IPS-18a (cell line): ENCODE measurements at regions not wholly inside any gene's neighbourhood (a gene's known extent, or its start where the extent isn't known, plus 50 kb on each side); places are given as distances from the start of the nearest gene placed in this dataset.
"Not testable (repeated sequence)": the region's sequence is repeated elsewhere in the genome, so short reads cannot be mapped to it uniquely, and the experiment has no call there.

ENCODE experiments used
- H3K27ac ChIP-seq: one replicate; pipeline ENCODE4 v1.5.1; 2013; ENCODE audit warnings: low read length
- H3K27me3 ChIP-seq: one replicate; pipeline ENCODE4 v1.6.1; 2013; ENCODE audit warnings: mild to moderate bottlenecking, low read length; ENCODE audit not compliant: control insufficient read depth, insufficient read depth
- H3K36me3 ChIP-seq: one replicate; pipeline ENCODE4 v1.6.1; 2013; ENCODE audit warnings: low read depth, low read length; ENCODE audit not compliant: control insufficient read depth
- H3K4me1 ChIP-seq: one replicate; pipeline ENCODE4 v1.6.1; 2013; ENCODE audit warnings: low read depth, low read length; ENCODE audit not compliant: control insufficient read depth
- H3K4me3 ChIP-seq: one replicate; pipeline ENCODE4 v1.5.1; 2013; ENCODE audit warnings: low read length
- H3K9ac ChIP-seq: one replicate; pipeline ENCODE4 v1.6.1; 2013; ENCODE audit warnings: mild to moderate bottlenecking, low read length, moderate library complexity
- H3K9me3 ChIP-seq: one replicate; pipeline ENCODE4 v1.6.1; 2013; ENCODE audit warnings: low read depth, low read length; ENCODE audit not compliant: control insufficient read depth

DNA sequence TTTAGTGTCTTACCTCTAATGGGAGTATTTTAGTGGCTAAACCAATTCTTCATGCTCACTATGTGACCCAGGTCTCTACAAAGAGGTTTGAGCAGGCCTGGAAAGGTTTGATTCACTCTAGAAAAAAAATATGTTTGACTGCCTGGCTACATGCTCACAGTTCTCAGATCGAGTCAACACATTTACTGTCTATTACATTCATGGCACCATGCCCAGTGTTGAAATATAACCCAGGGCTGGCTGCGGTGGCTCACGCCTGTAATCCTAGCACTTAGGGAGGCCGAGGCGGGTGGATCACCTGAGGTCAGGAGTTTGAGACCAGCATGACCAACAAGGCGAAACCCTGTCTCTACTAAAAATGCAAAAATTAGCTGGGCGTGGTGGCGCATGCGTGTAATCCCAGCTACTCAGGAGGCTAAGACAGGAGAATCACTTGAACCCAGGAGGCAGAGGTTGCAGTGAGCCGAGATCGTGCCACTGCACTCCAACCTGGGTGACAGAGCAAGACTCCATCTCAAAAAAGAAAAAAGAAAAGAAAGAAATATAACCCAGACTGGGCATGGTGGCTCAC, 543.8 kb downstream of the HAPSTR1 start:
- H3K9ac ChIP-seq, H3K36me3 ChIP-seq, H3K27me3 ChIP-seq, H3K4me3 ChIP-seq, H3K4me1 ChIP-seq, H3K9me3 ChIP-seq, H3K27ac ChIP-seq: not testable (repeated sequence)

DNA sequence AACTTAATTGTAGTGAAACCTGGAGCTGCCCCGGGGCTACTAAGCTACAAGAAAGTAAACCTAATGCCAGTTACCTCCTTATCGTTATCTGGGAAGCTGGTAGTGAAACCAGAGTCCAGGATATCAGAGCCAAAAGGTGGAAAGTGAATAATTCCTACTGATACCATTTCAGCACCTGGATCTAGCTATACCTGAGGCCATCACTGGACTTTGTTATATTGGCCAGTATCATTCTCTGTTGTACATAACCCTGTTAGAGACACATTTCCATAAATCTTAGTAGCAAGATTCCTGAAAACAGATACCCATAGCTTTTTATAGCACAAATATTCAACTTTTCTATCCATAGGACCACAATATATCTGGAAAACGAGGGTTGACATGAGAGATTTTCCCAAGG, 538.0 kb downstream of the GRIN2A start:
- H3K9me3 ChIP-seq: no peaks in the 10 kb centered on the region
- no peak overlapping the region for H3K9ac ChIP-seq
- H3K27me3 ChIP-seq: no peaks in the 10 kb centered on the region
- H3K4me1 ChIP-seq: peaks cover 5% of the 10 kb centered on the region
- no peaks in the 10 kb centered on the region for H3K36me3 ChIP-seq
- no peak overlapping the region for H3K27ac ChIP-seq
- H3K4me3 ChIP-seq: no peak overlapping the region

DNA sequence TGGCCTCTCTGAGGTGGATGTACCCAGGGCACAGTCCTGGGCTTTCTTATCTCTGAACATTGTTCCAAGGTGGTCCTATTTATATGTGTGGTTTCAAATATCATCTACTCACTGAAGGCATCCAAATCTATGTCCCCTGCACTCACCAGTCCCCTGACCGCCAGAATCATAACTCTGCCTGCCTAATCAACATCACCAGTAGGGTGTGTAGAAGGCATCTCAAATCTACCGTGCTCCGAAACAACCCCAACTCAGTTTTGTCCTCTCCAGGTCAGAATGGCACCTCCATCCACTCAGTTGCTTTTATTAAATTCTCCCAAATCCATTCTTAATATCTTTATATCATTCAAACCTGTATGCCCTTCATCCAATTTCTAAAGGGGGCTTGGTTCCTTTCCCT, 536.3 kb downstream of the GRIN2A start:
- H3K9me3 ChIP-seq: no peaks in the 10 kb centered on the region
- no peak overlapping the region for H3K4me3 ChIP-seq
- H3K27me3 ChIP-seq: no peaks in the 10 kb centered on the region
- peaks cover 5% of the 10 kb centered on the region for H3K4me1 ChIP-seq
- H3K27ac ChIP-seq: no peak overlapping the region
- H3K9ac ChIP-seq: no peak overlapping the region
- H3K36me3 ChIP-seq: no peaks in the 10 kb centered on the region

- no peak overlapping the region for H3K27ac ChIP-seq
- H3K4me1 ChIP-seq: peaks cover 5% of the 10 kb centered on the region
- H3K27me3 ChIP-seq: no peaks in the 10 kb centered on the region
- no peak overlapping the region for H3K4me3 ChIP-seq
- no peaks in the 10 kb centered on the region for H3K9me3 ChIP-seq
- H3K9ac ChIP-seq: no peak overlapping the region
- no peaks in the 10 kb centered on the region for H3K36me3 ChIP-seq
Observed at GRCh38 chr16:9647981-9648701, 534.1 kb downstream of the GRIN2A start.

DNA sequence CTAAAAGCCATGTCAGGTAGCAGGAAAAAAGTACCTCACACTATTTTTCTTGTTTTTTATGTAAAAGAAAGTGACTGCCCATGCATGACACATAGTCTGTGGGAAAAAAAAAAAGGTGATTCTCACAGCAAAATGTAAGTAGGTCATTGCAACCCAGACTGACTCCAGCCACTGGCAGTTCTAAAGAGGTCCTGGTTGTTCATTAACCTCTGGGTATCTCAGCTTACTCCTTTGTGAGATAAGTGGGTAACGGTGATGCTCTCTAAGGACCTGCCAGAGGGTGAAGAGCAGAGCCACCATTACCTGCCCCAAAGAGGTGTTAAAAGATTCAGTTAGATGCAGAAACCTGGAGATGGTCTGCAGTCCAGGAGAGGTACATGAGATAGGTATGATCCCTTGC, 531.9 kb downstream of the GRIN2A start:
- Histone ChIP-seq H3K4me3 (no peak overlapping the region), H3K27ac (no peak overlapping the region), H3K4me1 (peaks cover 16% of the 10 kb centered on the region), H3K9ac (no peak overlapping the region), H3K36me3 (no peaks in the 10 kb centered on the region), H3K27me3 (no peaks in the 10 kb centered on the region), H3K9me3 (no peaks in the 10 kb centered on the region)

DNA sequence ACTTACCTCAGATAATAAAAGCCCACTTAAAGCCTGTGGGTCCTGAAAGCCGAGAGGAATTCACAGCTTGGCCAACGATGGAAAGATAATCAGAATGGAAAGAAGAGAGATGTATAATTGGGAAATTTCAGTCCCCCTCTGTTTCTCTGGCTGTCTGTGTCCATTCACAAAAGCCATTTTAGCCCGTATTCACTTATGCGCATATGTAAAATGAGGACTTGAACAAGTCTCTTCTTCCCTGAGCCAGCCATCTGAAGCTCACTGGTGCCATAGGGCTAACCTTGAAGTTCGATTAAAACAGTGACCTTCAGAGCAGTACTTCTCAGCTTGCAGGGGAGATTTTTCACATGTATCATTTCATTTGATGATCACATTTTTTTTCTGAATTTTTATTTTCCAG, 527.2 kb downstream of the GRIN2A start:
- Histone ChIP-seq H3K9ac (no peak overlapping the region), H3K4me3 (no peak overlapping the region), H3K4me1 (peaks cover 11% of the 10 kb centered on the region), H3K27ac (no peak overlapping the region), H3K36me3 (no peaks in the 10 kb centered on the region), H3K27me3 (no peaks in the 10 kb centered on the region), H3K9me3 (no peaks in the 10 kb centered on the region)

- Histone ChIP-seq H3K4me1 (peaks cover 11% of the 10 kb centered on the region), H3K27me3 (no peaks in the 10 kb centered on the region), H3K36me3 (no peaks in the 10 kb centered on the region), H3K4me3 (no peak overlapping the region), H3K9me3 (no peaks in the 10 kb centered on the region), H3K9ac (no peak overlapping the region), H3K27ac (no peak overlapping the region)
Observed at GRCh38 chr16:9657641-9658040, 524.6 kb downstream of the GRIN2A start.

GRCh38 chr16:9658164-9658563, 524.1 kb downstream of the GRIN2A start:
- Histone ChIP-seq H3K4me3 (no peak overlapping the region), H3K36me3 (no peaks in the 10 kb centered on the region), H3K9ac (no peak overlapping the region), H3K4me1 (peaks cover 11% of the 10 kb centered on the region), H3K27me3 (no peaks in the 10 kb centered on the region), H3K9me3 (no peaks in the 10 kb centered on the region), H3K27ac (no peak overlapping the region)

DNA sequence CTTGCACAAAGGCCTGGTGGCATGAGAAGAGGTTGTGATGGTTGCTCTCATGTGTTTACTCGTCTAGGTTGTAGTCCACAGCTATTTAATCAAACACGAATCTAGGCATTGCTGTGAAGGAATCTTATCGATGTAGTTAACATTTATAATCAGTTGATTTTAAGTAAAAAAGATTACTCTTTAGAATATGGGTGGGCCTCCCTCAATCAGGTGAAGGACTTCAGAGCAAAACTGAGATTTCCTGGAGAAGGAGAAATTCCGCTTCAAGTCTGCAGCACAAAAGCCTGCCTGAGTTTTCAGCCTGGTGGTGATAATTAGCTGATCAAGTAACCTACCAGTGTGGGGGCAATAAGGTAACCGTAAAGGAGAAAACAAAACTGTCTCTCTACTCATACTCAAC, 523.6 kb downstream of the GRIN2A start:
- Histone ChIP-seq H3K9ac (no peak overlapping the region), H3K27ac (no peak overlapping the region), H3K4me1 (peaks cover 11% of the 10 kb centered on the region), H3K27me3 (no peaks in the 10 kb centered on the region), H3K36me3 (no peaks in the 10 kb centered on the region), H3K9me3 (no peaks in the 10 kb centered on the region), H3K4me3 (no peak overlapping the region)

DNA sequence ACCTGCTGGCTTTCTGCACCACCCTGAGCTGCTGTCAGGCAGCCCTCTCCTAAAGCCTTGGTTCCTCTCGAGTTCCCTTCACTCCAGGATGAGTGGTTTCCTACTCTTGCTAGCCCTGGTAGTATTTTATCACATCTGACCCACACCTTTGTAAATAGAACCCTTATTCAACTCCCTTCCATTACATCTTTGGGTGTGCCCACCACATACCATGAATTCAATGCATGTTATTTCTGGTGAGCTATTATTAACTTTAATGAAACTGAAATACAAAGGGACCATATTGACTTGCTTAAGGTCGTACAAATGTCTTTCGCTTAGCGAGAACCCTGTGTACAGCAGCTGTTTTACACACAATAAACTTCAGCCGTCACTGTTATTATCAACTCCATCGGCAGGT, 521.3 kb downstream of the GRIN2A start:
- Histone ChIP-seq H3K27me3 (no peaks in the 10 kb centered on the region), H3K9me3 (no peaks in the 10 kb centered on the region), H3K9ac (no peak overlapping the region), H3K4me1 (no peaks in the 10 kb centered on the region), H3K4me3 (no peak overlapping the region), H3K36me3 (peaks cover 3% of the 10 kb centered on the region), H3K27ac (no peak overlapping the region)

DNA sequence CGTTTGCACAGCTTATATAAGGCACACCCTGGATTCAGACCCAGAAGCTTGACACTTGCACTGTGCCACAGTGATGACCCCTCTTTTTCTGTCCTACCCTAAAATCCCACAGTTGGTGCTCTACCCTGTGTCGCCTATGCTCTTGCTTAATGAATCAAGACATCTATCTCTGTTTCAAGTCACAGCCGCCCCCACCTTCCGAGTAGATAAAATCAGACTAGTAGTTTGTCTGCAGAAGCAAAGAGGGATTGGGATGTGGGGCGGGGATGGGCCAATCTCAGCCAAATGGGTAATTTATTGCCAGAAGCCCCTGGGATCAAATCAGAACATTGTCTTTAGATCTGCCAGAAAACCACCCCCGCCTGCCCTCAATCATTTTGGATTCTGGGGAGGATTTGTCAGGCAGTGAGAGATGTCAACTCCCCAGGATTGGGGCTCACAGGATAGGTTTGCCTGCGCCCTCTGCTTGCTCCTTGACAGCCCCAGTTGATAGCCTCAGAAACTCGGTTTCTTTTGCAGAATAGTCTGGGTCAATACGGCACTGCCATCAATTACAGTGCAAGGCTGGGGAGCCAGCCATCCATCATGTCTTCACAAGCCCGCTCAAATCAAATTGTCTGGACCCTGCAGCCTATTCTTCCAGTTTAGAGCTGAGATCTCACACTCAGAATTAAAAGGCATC, 520.8 kb downstream of the GRIN2A start:
- Histone ChIP-seq H3K27ac (no peak overlapping the region), H3K9me3 (no peaks in the 10 kb centered on the region), H3K9ac (no peak overlapping the region), H3K27me3 (no peaks in the 10 kb centered on the region), H3K4me1 (no peaks in the 10 kb centered on the region), H3K4me3 (no peak overlapping the region), H3K36me3 (peaks cover 9% of the 10 kb centered on the region)

DNA sequence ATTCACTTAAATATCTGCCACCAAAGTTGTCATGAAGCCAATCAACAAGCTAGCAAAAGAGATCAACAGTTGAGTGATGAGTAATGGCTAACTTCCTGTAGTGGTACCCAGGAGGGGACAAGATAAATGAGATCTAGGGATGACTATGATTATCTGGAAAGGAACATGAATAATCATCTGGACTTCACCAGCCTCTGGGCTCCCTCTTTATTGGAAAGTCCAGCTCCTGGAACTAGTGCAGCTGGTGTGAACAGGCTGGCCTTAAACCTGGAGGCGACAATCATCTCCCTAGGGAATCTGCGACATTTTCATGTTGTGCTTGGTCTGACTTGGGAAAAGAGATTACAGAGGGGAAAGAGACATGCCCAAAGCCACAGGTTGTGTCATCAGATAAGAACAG, 518.6 kb downstream of the GRIN2A start:
- H3K27ac ChIP-seq: no peak overlapping the region
- peaks cover 25% of the 10 kb centered on the region for H3K36me3 ChIP-seq
- H3K9ac ChIP-seq: no peak overlapping the region
- no peaks in the 10 kb centered on the region for H3K4me1 ChIP-seq
- no peaks in the 10 kb centered on the region for H3K9me3 ChIP-seq
- H3K27me3 ChIP-seq: no peaks in the 10 kb centered on the region
- H3K4me3 ChIP-seq: no peak overlapping the region
